Type B pancreatic cell (in vitro differentiated cells): ENCODE measurements at regions not wholly inside any gene's neighbourhood (a gene's known extent, or its start where the extent isn't known, plus 50 kb on each side); places are given as distances from the start of the nearest gene placed in this dataset.

ENCODE experiments used
- DNase-seq: peaks from one replicate; pipeline ENCODE4 v3.0.0; 2021; ENCODE audit warnings: mixed read lengths; ENCODE audit not compliant: unreplicated experiment; ENCODE audit errors: extremely low spot score
- H3K27ac Mint-ChIP-seq: 2 replicates; pipeline ENCODE4 v1.8.0; 2021; ENCODE audit warnings: mild to moderate bottlenecking, mixed read lengths
- H3K27me3 Mint-ChIP-seq: 2 replicates; pipeline ENCODE4 v1.8.0; 2021; ENCODE audit warnings: mixed read lengths
- H3K36me3 Mint-ChIP-seq: 2 replicates; pipeline ENCODE4 v1.8.0; 2021; ENCODE audit warnings: mixed read lengths
- H3K4me1 Mint-ChIP-seq: one replicate; pipeline ENCODE4 v1.8.0; 2021; ENCODE audit warnings: mixed read lengths; ENCODE audit not compliant: unreplicated experiment
- H3K4me3 Mint-ChIP-seq: 2 replicates; pipeline ENCODE4 v1.8.0; 2021; ENCODE audit warnings: mild to moderate bottlenecking, mixed read lengths
- H3K9me3 Mint-ChIP-seq: 2 replicates; pipeline ENCODE4 v1.8.0; 2021; ENCODE audit warnings: mixed read lengths
- TF ChIP-seq, protein P1 (sequence below): fragments of 200-600 bp; sonication (generic); conservative IDR thresholded peaks from 2 replicates; pipeline ENCODE4 v1.5.0; 2021; ENCODE audit warnings: antibody characterized with exemption, mild to moderate bottlenecking

DNA sequence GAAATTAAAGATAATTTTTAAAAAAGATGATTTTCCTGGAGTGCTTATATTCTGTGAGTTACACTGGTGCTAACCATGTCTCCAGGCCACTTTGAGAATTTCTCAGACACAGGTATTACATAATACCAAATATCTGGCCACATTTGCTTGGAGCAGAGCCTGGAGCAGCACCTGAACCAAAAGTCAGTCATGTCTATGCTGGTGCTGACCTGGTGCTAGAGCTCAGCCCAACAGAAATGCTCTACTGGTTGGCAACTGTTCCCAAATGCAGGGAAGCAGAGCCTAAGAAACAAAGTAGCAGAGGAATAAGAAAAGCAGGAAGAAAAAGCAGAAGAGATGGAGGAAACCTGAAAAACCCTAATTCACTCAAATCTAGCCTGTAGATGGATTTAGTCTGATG, 135.7 kb upstream of the SLC7A14 start:
- H3K4me3 Mint-ChIP-seq = no peak overlapping the region
- TF ChIP-seq, protein P1, sequence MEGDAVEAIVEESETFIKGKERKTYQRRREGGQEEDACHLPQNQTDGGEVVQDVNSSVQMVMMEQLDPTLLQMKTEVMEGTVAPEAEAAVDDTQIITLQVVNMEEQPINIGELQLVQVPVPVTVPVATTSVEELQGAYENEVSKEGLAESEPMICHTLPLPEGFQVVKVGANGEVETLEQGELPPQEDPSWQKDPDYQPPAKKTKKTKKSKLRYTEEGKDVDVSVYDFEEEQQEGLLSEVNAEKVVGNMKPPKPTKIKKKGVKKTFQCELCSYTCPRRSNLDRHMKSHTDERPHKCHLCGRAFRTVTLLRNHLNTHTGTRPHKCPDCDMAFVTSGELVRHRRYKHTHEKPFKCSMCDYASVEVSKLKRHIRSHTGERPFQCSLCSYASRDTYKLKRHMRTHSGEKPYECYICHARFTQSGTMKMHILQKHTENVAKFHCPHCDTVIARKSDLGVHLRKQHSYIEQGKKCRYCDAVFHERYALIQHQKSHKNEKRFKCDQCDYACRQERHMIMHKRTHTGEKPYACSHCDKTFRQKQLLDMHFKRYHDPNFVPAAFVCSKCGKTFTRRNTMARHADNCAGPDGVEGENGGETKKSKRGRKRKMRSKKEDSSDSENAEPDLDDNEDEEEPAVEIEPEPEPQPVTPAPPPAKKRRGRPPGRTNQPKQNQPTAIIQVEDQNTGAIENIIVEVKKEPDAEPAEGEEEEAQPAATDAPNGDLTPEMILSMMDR = no peak
- no peak overlapping the region for H3K27ac Mint-ChIP-seq
- H3K4me1 Mint-ChIP-seq = peaks cover 19% of the 10 kb centered on the region
- peaks cover under 1% of the 10 kb centered on the region for H3K9me3 Mint-ChIP-seq
- no peaks in the 10 kb centered on the region for H3K36me3 Mint-ChIP-seq
- H3K27me3 Mint-ChIP-seq = no peaks in the 10 kb centered on the region
- DNase-seq = no peak

DNA sequence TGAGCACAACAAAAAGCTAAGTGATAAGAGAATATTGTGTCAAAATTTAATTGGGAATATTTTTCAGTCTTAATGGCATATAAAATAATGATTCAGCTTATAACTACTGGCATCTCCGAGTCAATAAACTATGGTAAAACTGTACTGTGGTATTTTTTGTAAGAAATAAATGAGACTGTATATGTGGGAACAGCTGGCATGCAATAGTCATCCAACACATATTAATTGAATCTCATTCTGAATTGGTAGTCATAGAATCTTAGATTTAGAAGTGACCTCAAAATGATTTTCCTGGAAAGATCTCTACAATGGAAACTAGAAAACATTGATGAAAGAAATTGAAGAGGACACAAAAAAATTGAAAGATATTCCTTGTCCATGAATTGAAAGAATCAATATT, 133.4 kb upstream of the SLC7A14 start:
- Mint-ChIP-seq H3K4me1 (peaks cover 13% of the 10 kb centered on the region), H3K27ac (no peak overlapping the region), H3K27me3 (no peaks in the 10 kb centered on the region), H3K4me3 (no peak overlapping the region), H3K36me3 (no peaks in the 10 kb centered on the region), H3K9me3 (peaks cover 4% of the 10 kb centered on the region)
- TF ChIP-seq, protein P1 = no peak
- DNase-seq = no peak

DNA sequence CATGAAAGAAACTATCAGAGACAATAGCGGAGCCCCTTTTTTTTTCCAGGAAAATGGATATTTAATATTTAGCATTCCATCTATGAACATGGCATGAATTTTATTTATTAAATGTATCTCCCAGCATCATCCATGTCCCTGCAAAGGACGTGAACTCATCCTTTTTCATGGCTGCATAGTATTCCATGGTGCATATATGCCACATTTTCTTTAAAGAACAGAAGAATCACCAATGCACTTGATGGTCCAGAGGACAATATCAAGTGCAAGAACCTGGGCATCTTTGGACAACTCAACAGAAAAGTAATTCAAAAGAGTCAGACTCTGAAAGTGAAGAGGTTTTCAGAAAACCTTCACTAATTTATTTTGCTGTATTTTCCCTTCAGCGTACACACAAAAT, 133.0 kb upstream of the SLC7A14 start:
- H3K36me3 Mint-ChIP-seq = no peaks in the 10 kb centered on the region
- H3K9me3 Mint-ChIP-seq = peaks cover 4% of the 10 kb centered on the region
- no peak overlapping the region for H3K27ac Mint-ChIP-seq
- H3K4me1 Mint-ChIP-seq = peaks cover 9% of the 10 kb centered on the region
- TF ChIP-seq, protein P1 = no peak
- no peak overlapping the region for H3K4me3 Mint-ChIP-seq
- H3K27me3 Mint-ChIP-seq = no peaks in the 10 kb centered on the region
- no peak for DNase-seq

DNA sequence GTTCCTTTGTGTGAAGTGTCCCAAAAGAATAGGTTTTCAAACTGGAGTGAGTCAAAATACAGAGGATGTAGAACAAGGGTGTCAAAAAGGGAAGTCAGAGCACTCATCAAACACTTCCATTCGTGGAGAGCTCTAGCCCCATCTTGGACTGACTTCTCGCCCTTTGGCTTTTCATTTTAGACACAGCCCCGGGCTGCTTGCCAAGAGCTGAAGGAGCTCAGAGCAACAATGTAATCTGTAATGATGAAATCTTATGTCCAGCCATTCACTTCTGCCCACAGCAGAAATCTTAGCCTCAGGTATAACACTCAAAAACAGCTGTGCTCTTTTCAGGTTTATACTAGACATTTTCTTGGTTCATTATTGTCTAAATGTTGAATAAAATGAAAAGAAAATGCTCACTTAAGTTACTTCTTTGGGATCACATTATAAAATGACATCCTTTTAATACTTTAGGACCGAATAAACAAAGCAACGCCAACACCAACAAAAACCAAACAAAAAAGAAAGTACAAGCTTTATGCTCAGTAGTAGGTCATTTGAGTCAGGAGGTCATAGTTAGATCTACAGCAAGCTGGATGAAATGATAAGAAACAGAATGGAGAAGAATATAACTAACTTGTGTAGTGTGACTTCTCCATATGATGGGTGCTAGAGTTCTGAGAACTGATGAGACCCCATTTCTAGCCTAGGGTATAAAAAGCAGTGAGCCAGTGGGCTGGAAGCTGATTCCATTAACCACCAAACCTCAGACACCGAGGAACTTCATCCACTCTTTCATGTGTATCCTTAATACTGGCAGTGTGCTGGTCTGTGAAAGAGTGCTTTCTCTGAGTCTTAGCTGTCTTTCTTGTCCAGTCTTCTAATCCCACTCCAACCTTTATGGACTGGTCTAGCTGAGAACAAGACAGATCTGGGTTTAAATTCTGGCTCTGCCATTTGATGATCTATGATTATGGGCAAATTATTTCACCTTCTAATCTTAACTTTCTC, 131.8 kb upstream of the SLC7A14 start:
- Mint-ChIP-seq H3K4me1 (peaks cover 5% of the 10 kb centered on the region), H3K4me3 (no peak overlapping the region), H3K36me3 (no peaks in the 10 kb centered on the region), H3K27me3 (no peaks in the 10 kb centered on the region), H3K9me3 (peaks cover 4% of the 10 kb centered on the region), H3K27ac (no peak overlapping the region)
- DNase-seq = no peak
- TF ChIP-seq, protein P1 = no peak

DNA sequence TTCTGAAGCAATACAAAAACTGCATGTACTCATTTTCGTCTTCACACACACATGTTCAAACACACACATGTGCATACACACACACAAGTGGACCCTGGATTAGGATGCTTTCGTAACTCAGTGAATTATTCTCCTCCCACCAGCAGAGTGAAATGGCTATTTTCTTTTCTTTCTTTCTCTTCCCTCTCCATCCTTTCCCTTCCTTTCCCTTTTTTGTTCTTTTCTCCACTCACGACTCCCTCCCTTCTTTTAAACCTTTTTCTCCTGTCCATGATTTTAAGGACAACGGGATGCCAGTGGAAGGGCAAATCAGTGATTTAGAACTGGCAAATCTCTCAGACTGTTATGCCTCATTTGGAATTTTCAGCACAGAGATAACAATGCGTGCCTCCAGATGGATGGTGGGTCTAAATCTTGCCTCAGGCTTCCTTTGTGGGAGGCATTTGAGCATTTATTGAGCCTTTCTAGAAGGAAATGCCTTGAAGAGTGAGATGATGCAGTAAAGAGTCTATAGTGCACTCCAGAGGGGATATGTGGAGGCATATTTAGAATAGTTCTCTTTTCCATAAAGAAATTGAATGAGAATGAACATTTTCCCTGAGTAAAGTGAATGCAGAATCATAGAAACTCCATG, 130.4 kb upstream of the SLC7A14 start:
- Mint-ChIP-seq H3K27me3 (no peaks in the 10 kb centered on the region), H3K4me1 (peaks cover 5% of the 10 kb centered on the region), H3K36me3 (no peaks in the 10 kb centered on the region), H3K27ac (no peak overlapping the region), H3K9me3 (peaks cover 4% of the 10 kb centered on the region), H3K4me3 (no peak overlapping the region)
- TF ChIP-seq, protein P1 = no peak
- DNase-seq = no peak
